SK-N-SH treated with all-trans-retinoic acid at 6 μM for 48 hours (cell line): ENCODE measurements at regions not wholly inside any gene's neighbourhood (a gene's known extent, or its start where the extent isn't known, plus 50 kb on each side); places are given as distances from the start of the nearest gene placed in this dataset.

Source experiments
- CSDC2 ChIP-seq: fragments of 250-450 bp; sonication (Bioruptor Pico); IDR thresholded peaks from 2 replicates; pipeline ENCODE4 v1.5.0; 2020; ENCODE audit warnings: mild to moderate bottlenecking, moderate library complexity
- OSR1 ChIP-seq: fragments of 250-450 bp; sonication (Bioruptor Pico); IDR thresholded peaks from 2 replicates; pipeline ENCODE4 v1.8.0; 2022; ENCODE audit warnings: moderate library complexity, mild to moderate bottlenecking, inconsistent platforms
- ZFP30 ChIP-seq: fragments of 450-650 bp; formaldehyde crosslinking; IDR thresholded peaks from 2 replicates; pipeline ENCODE4 v1.5.0; 2022; ENCODE audit warnings: mild to moderate bottlenecking, moderate library complexity
- ZNF70 ChIP-seq: fragments of 450-650 bp; formaldehyde crosslinking; IDR thresholded peaks from 2 replicates; pipeline ENCODE4 v1.5.0; 2020; ENCODE audit warnings: mild to moderate bottlenecking, moderate library complexity
- TF ChIP-seq, protein P1 (sequence below): fragments of 250-450 bp; sonication (Bioruptor Pico); IDR thresholded peaks from 2 replicates; pipeline ENCODE4 v1.8.0; 2020; ENCODE audit warnings: mild to moderate bottlenecking, moderate library complexity, borderline replicate concordance
- TF ChIP-seq, protein P2 (sequence below): fragments of 250-450 bp; sonication (Bioruptor Pico); IDR thresholded peaks from 2 replicates; pipeline ENCODE4 v1.8.0; 2021; ENCODE audit warnings: low read depth, mild to moderate bottlenecking, moderate library complexity, borderline replicate concordance
- TF ChIP-seq, protein P3 (sequence below): fragments of 250-450 bp; sonication (Bioruptor Pico); IDR thresholded peaks from 2 replicates; pipeline ENCODE4 v1.5.1; 2020; ENCODE audit warnings: low read depth, mild to moderate bottlenecking, moderate library complexity

DNA sequence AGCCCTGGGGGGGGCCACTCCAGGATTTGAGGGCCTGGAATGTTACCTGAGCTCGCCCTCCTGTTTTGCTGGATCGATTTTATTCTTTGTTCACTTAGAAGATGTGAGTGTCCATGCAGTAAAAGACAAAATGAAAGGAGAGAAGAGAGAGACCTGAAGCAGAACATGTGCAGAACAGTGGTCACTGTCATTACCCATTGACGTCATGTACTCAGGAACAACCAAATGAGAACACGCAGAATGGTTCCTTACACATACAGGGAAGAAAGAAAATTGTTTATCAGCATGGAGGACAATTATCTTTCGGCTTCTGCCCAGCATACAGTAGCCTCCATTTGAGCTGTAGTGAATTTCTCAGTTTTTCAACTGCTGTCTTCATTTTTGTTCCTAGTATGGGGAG lies 258.1 kb downstream of the FNDC1 start:
- TF ChIP-seq, protein P1, sequence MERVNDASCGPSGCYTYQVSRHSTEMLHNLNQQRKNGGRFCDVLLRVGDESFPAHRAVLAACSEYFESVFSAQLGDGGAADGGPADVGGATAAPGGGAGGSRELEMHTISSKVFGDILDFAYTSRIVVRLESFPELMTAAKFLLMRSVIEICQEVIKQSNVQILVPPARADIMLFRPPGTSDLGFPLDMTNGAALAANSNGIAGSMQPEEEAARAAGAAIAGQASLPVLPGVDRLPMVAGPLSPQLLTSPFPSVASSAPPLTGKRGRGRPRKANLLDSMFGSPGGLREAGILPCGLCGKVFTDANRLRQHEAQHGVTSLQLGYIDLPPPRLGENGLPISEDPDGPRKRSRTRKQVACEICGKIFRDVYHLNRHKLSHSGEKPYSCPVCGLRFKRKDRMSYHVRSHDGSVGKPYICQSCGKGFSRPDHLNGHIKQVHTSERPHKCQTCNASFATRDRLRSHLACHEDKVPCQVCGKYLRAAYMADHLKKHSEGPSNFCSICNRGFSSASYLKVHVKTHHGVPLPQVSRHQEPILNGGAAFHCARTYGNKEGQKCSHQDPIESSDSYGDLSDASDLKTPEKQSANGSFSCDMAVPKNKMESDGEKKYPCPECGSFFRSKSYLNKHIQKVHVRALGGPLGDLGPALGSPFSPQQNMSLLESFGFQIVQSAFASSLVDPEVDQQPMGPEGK, result no peak
- TF ChIP-seq ZNF70 (CRISPR knock-in tag), result no peak
- TF ChIP-seq OSR1 (CRISPR knock-in tag), result no peak
- no peak for TF ChIP-seq ZFP30 (CRISPR knock-in tag)
- TF ChIP-seq, protein P2, sequence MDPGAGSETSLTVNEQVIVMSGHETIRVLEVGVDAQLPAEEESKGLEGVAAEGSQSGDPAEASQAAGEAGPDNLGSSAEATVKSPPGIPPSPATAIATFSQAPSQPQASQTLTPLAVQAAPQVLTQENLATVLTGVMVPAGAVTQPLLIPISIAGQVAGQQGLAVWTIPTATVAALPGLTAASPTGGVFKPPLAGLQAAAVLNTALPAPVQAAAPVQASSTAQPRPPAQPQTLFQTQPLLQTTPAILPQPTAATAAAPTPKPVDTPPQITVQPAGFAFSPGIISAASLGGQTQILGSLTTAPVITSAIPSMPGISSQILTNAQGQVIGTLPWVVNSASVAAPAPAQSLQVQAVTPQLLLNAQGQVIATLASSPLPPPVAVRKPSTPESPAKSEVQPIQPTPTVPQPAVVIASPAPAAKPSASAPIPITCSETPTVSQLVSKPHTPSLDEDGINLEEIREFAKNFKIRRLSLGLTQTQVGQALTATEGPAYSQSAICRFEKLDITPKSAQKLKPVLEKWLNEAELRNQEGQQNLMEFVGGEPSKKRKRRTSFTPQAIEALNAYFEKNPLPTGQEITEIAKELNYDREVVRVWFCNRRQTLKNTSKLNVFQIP (CRISPR knock-in tag), result no peak
- TF ChIP-seq CSDC2 (CRISPR knock-in tag), result no peak
- TF ChIP-seq, protein P3, sequence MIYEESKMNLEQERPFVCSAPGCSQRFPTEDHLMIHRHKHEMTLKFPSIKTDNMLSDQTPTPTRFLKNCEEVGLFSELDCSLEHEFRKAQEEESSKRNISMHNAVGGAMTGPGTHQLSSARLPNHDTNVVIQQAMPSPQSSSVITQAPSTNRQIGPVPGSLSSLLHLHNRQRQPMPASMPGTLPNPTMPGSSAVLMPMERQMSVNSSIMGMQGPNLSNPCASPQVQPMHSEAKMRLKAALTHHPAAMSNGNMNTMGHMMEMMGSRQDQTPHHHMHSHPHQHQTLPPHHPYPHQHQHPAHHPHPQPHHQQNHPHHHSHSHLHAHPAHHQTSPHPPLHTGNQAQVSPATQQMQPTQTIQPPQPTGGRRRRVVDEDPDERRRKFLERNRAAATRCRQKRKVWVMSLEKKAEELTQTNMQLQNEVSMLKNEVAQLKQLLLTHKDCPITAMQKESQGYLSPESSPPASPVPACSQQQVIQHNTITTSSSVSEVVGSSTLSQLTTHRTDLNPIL (CRISPR knock-in tag), result no peak
